K562 (cell line): ENCODE measurements at regions not wholly inside any gene's neighbourhood (a gene's known extent, or its start where the extent isn't known, plus 50 kb on each side); places are given as distances from the start of the nearest gene placed in this dataset.

Source experiments
- AFF4 ChIP-seq: sonication (generic); formaldehyde crosslinking; IDR thresholded peaks from 2 replicates; pipeline ENCODE4 v1.8.0; 2023; ENCODE audit warnings: mild to moderate bottlenecking, missing genetic modification reagents
- CUX1 ChIP-seq: fragments of 200-800 bp; sonication (Bioruptor generic); IDR thresholded peaks from 2 replicates; pipeline ENCODE4 v1.6.1; 2016; ENCODE audit warnings: missing genetic modification characterization, missing compliant biosample characterization
- MAFF ChIP-seq: IDR thresholded peaks from 2 replicates; pipeline ENCODE4 v1.6.1; 2012; ENCODE audit warnings: low read length, improper control_type of control experiment
- NRF1 ChIP-seq, 2 experiments: fragments of 450-650 bp; IDR thresholded peaks in 1 of 2; conservative IDR thresholded peaks in 1 of 2; 2 replicates each; pipeline ENCODE4 v1.6.1; 2014; ENCODE audit warnings: mild to moderate bottlenecking in 2 of 2
- SREBF1 ChIP-seq: fragments of 150-350 bp; IDR thresholded peaks from 2 replicates; pipeline ENCODE4 v1.6.1; 2014; ENCODE audit warnings: antibody characterized with exemption, low read depth, low read length, borderline replicate concordance
- THRAP3 ChIP-seq: fragments of 450-650 bp; IDR thresholded peaks from 2 replicates; pipeline ENCODE4 v1.6.1; 2016; ENCODE audit warnings: mild to moderate bottlenecking, inconsistent platforms, borderline replicate concordance
- TRIM24 ChIP-seq, 2 experiments: fragments of 450-650 bp; IDR thresholded peaks; 2 replicates each; pipeline ENCODE4 v1.6.1; 2016
- ZFP1 ChIP-seq: fragments of 450-650 bp; formaldehyde crosslinking; IDR thresholded peaks from 2 replicates; pipeline ENCODE4 v1.4.0; 2020; ENCODE audit warnings: mild to moderate bottlenecking, mixed read lengths
- ZNF740 ChIP-seq, 3 experiments: fragments of 200-800 bp in 1 of 3; sonication (Bioruptor generic) in 1 of 3; sonication (generic) in 1 of 3; formaldehyde crosslinking in 1 of 3; IDR thresholded peaks; 2 replicates each; pipeline versions ENCODE4 v1.6.1 to v1.8.0; 2016 to 2022; ENCODE audit warnings: mild to moderate bottlenecking in 2 of 3, missing compliant biosample characterization in 2 of 3, missing genetic modification characterization in 2 of 3, missing genetic modification reagents in 1 of 3

GRCh38 chr6:98711380-98711779 is 123.0 kb upstream of the POU3F2 start (continued):
- TF ChIP-seq CUX1 (CRISPR knock-in tag) = no peak
- no peak for TF ChIP-seq NRF1 (conservative IDR thresholded peaks at IDR 0.05 in 1 of 2, IDR thresholded peaks at IDR 0.05 in 1 of 2)
- no peak for TF ChIP-seq SREBF1
- no peak for TF ChIP-seq AFF4 (CRISPR knock-in tag)
- no peak for TF ChIP-seq MAFF
- TF ChIP-seq TRIM24 (IDR thresholded peaks at IDR 0.05) = no peak
- no peak for TF ChIP-seq THRAP3
- no peak for TF ChIP-seq ZNF740 (CRISPR knock-in tag; IDR thresholded peaks at IDR 0.05)
- TF ChIP-seq ZNF740 (tag; IDR thresholded peaks at IDR 0.05) = no peak
- no peak for TF ChIP-seq ZFP1 (CRISPR knock-in tag)
